ENCODE measurements at regions not wholly inside any gene's neighbourhood (a gene's known extent, or its start where the extent isn't known, plus 50 kb on each side); places are given as distances from the start of the nearest gene placed in this dataset.

DNA sequence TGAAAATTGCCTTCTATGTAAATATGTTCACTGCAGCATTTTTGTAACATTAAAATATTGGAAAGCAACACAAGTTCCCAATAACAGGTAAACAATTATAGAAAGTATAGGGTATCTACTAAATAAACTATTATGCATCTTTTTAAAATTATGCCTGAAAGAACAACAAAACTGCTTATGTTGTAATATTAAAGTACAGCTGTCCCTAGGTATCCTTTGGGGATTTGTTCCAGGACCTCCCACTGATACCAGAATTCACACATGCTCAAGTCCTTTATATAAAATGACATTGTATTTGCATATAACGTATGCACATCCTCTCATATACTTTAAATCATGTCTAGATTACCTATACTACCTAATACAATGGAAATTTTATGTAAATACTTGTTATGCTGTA, 121.8 kb upstream of the TNFSF4 start:
- TF ChIP-seq, protein P1, sequence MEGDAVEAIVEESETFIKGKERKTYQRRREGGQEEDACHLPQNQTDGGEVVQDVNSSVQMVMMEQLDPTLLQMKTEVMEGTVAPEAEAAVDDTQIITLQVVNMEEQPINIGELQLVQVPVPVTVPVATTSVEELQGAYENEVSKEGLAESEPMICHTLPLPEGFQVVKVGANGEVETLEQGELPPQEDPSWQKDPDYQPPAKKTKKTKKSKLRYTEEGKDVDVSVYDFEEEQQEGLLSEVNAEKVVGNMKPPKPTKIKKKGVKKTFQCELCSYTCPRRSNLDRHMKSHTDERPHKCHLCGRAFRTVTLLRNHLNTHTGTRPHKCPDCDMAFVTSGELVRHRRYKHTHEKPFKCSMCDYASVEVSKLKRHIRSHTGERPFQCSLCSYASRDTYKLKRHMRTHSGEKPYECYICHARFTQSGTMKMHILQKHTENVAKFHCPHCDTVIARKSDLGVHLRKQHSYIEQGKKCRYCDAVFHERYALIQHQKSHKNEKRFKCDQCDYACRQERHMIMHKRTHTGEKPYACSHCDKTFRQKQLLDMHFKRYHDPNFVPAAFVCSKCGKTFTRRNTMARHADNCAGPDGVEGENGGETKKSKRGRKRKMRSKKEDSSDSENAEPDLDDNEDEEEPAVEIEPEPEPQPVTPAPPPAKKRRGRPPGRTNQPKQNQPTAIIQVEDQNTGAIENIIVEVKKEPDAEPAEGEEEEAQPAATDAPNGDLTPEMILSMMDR (IDR thresholded peaks at IDR 0.05), result no peak
- TF ChIP-seq POLR2AphosphoS5 (IDR thresholded peaks at IDR 0.05) (no peak), POLR2A (IDR thresholded peaks at IDR 0.05) (no peak)
